Neural cell (in vitro differentiated cells): ENCODE measurements at regions not wholly inside any gene's neighbourhood (a gene's known extent, or its start where the extent isn't known, plus 50 kb on each side); places are given as distances from the start of the nearest gene placed in this dataset.

ENCODE experiments used
- H2AFZ ChIP-seq: fragments of 200-600, 300-800 bp; sonication (generic), shearing (Covaris generic); 2 replicates; pipeline ENCODE4 v1.6.0; 2014; ENCODE audit warnings: low read depth, mild to moderate bottlenecking, antibody characterized with exemption, low read length, moderate library complexity
- H3F3A ChIP-seq: fragments of 200-600 bp; shearing (Covaris generic); 2 replicates; pipeline ENCODE4 v1.6.1; 2016; ENCODE audit warnings: mild to moderate bottlenecking, moderate library complexity, mixed read lengths, antibody characterized with exemption, low read length; ENCODE audit not compliant: insufficient read depth, poor library complexity, severe bottlenecking
- H3K27ac ChIP-seq: fragments of 200-600, 300-800 bp; sonication (generic), shearing (Covaris generic); 2 replicates; pipeline ENCODE4 v1.5.1; 2014; ENCODE audit warnings: mild to moderate bottlenecking, low read length, moderate library complexity
- H3K27me3 ChIP-seq: fragments of 300-800, 200-600 bp; sonication (generic), shearing (Covaris generic); 2 replicates; pipeline ENCODE4 v1.6.0; 2014; ENCODE audit warnings: mild to moderate bottlenecking, low read depth, low read length, moderate library complexity; ENCODE audit not compliant: insufficient read depth
- H3K36me3 ChIP-seq: fragments of 300-800, 200-600 bp; sonication (generic), shearing (Covaris generic); 2 replicates; pipeline ENCODE4 v1.5.1; 2014; ENCODE audit warnings: mild to moderate bottlenecking, antibody characterized with exemption, low read length, moderate library complexity; ENCODE audit not compliant: insufficient read depth
- H3K4me2 ChIP-seq: fragments of 300-800, 200-600 bp; sonication (generic), shearing (Covaris generic); 2 replicates; pipeline ENCODE4 v1.6.0; 2014; ENCODE audit warnings: mild to moderate bottlenecking, low read length
- H3K4me3 ChIP-seq: fragments of 300-800, 200-600 bp; sonication (generic), shearing (Covaris generic); 2 replicates; pipeline ENCODE4 v1.5.1; 2014; ENCODE audit warnings: mild to moderate bottlenecking, low read length, moderate library complexity
- H3K79me2 ChIP-seq: fragments of 200-600 bp; shearing (Covaris generic); replicated peaks from 2 replicates; pipeline ENCODE4 v1.6.0; 2014; ENCODE audit warnings: mild to moderate bottlenecking, low read length, moderate library complexity; ENCODE audit not compliant: insufficient read depth
- H3K9ac ChIP-seq: fragments of 300-800, 200-600 bp; sonication (generic), shearing (Covaris generic); 2 replicates; pipeline ENCODE4 v1.6.1; 2016; ENCODE audit warnings: mild to moderate bottlenecking, low read length, mixed read lengths
- H3K9me2 ChIP-seq: fragments of 200-600 bp; shearing (Covaris generic); 2 replicates; pipeline ENCODE4 v1.6.1; 2016; ENCODE audit warnings: mild to moderate bottlenecking, low read length, mixed read lengths; ENCODE audit not compliant: insufficient read depth
- H3K9me3 ChIP-seq: fragments of 200-600, 300-800 bp; sonication (generic), shearing (Covaris generic); 2 replicates; pipeline ENCODE4 v1.6.1; 2016; ENCODE audit warnings: mild to moderate bottlenecking, mixed run types, low read length, moderate library complexity, mixed read lengths
- H4K20me1 ChIP-seq: fragments of 200-600 bp; shearing (Covaris generic); 2 replicates; pipeline ENCODE4 v1.6.1; 2016; ENCODE audit warnings: mild to moderate bottlenecking, mixed run types; ENCODE audit not compliant: insufficient read depth
- EP300 ChIP-seq: fragments of 450-650 bp; conservative IDR thresholded peaks from 2 replicates; pipeline ENCODE4 v1.6.1; 2014; ENCODE audit warnings: antibody characterized with exemption, mild to moderate bottlenecking, moderate library complexity; ENCODE audit not compliant: poor library complexity, severe bottlenecking
- EZH2 ChIP-seq: fragments of 200-600, 300-800 bp; shearing (Covaris generic), sonication (generic); IDR thresholded peaks from 2 replicates; pipeline ENCODE4 v1.6.1; 2014; ENCODE audit warnings: antibody characterized with exemption, low read length, borderline replicate concordance, mild to moderate bottlenecking; ENCODE audit not compliant: insufficient read depth, poor library complexity, severe bottlenecking
- MXI1 ChIP-seq: fragments of 450-650 bp; conservative IDR thresholded peaks from 2 replicates; pipeline ENCODE4 v1.6.1; 2014; ENCODE audit warnings: antibody characterized with exemption, mild to moderate bottlenecking; ENCODE audit not compliant: poor library complexity, severe bottlenecking
- POLR2AphosphoS5 ChIP-seq: IDR thresholded peaks from 2 replicates; pipeline ENCODE4 v1.6.1; 2012
- RAD21 ChIP-seq: fragments of 450-650 bp; conservative IDR thresholded peaks from 2 replicates; pipeline ENCODE4 v1.6.1; 2014; ENCODE audit warnings: antibody characterized with exemption, mild to moderate bottlenecking, moderate library complexity
- SMC3 ChIP-seq: fragments of 450-650 bp; conservative IDR thresholded peaks from 2 replicates; pipeline ENCODE4 v1.6.1; 2014; ENCODE audit warnings: antibody characterized with exemption, mild to moderate bottlenecking, moderate library complexity; ENCODE audit not compliant: poor library complexity
- TAF1 ChIP-seq: IDR thresholded peaks from 2 replicates; pipeline ENCODE4 v1.6.1; 2012; ENCODE audit warnings: low read depth
- TF ChIP-seq, protein P1 (sequence below): fragments of 450-650 bp; IDR thresholded peaks from 2 replicates; pipeline ENCODE4 v1.5.1; 2014; ENCODE audit warnings: antibody characterized with exemption, mild to moderate bottlenecking, moderate library complexity; ENCODE audit not compliant: poor library complexity, severe bottlenecking
- TF ChIP-seq, protein P2 (sequence below): IDR thresholded peaks from 2 replicates; pipeline ENCODE4 v1.6.1; 2012; ENCODE audit warnings: borderline replicate concordance

DNA sequence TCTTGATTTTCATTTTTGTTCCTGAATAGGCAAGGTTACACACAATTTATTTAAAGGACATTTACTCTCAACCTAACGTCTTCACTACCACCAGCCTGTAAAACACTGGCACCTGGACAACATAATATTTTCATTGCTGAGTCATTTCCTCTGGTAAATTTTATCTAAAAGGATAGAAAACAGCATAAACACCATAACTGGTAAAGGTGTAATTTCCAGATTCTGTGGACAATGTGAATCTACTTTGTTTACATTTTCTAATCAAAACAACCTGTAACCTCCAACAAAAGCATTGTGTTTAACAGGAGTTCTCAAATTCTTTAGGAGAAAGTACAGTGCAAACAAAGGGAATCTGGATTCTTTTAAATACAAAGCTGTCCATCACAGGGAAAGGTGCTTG, 472.0 kb upstream of the AKR1E2 start:
- Histone ChIP-seq H2AFZ (no peak overlapping the region), H3K27ac (no peak overlapping the region), H3K4me2 (no peak overlapping the region), H3F3A (no peaks in the 10 kb centered on the region), H3K9ac (no peak overlapping the region), H3K9me2 (no peaks in the 10 kb centered on the region), H3K36me3 (no peaks in the 10 kb centered on the region), H4K20me1 (no peaks in the 10 kb centered on the region), H3K9me3 (no peaks in the 10 kb centered on the region), H3K4me3 (no peak overlapping the region), H3K27me3 (no peaks in the 10 kb centered on the region), H3K79me2 (no peaks in the 10 kb centered on the region)
- no peak for TF ChIP-seq POLR2AphosphoS5
- TF ChIP-seq RAD21 = no peak
- TF ChIP-seq, protein P1, sequence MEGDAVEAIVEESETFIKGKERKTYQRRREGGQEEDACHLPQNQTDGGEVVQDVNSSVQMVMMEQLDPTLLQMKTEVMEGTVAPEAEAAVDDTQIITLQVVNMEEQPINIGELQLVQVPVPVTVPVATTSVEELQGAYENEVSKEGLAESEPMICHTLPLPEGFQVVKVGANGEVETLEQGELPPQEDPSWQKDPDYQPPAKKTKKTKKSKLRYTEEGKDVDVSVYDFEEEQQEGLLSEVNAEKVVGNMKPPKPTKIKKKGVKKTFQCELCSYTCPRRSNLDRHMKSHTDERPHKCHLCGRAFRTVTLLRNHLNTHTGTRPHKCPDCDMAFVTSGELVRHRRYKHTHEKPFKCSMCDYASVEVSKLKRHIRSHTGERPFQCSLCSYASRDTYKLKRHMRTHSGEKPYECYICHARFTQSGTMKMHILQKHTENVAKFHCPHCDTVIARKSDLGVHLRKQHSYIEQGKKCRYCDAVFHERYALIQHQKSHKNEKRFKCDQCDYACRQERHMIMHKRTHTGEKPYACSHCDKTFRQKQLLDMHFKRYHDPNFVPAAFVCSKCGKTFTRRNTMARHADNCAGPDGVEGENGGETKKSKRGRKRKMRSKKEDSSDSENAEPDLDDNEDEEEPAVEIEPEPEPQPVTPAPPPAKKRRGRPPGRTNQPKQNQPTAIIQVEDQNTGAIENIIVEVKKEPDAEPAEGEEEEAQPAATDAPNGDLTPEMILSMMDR = no peak
- no peak for TF ChIP-seq EZH2
- no peak for TF ChIP-seq EP300
- TF ChIP-seq SMC3 = no peak
- TF ChIP-seq, protein P2, sequence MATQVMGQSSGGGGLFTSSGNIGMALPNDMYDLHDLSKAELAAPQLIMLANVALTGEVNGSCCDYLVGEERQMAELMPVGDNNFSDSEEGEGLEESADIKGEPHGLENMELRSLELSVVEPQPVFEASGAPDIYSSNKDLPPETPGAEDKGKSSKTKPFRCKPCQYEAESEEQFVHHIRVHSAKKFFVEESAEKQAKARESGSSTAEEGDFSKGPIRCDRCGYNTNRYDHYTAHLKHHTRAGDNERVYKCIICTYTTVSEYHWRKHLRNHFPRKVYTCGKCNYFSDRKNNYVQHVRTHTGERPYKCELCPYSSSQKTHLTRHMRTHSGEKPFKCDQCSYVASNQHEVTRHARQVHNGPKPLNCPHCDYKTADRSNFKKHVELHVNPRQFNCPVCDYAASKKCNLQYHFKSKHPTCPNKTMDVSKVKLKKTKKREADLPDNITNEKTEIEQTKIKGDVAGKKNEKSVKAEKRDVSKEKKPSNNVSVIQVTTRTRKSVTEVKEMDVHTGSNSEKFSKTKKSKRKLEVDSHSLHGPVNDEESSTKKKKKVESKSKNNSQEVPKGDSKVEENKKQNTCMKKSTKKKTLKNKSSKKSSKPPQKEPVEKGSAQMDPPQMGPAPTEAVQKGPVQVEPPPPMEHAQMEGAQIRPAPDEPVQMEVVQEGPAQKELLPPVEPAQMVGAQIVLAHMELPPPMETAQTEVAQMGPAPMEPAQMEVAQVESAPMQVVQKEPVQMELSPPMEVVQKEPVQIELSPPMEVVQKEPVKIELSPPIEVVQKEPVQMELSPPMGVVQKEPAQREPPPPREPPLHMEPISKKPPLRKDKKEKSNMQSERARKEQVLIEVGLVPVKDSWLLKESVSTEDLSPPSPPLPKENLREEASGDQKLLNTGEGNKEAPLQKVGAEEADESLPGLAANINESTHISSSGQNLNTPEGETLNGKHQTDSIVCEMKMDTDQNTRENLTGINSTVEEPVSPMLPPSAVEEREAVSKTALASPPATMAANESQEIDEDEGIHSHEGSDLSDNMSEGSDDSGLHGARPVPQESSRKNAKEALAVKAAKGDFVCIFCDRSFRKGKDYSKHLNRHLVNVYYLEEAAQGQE = no peak
- no peak for TF ChIP-seq TAF1
- no peak for TF ChIP-seq MXI1

DNA sequence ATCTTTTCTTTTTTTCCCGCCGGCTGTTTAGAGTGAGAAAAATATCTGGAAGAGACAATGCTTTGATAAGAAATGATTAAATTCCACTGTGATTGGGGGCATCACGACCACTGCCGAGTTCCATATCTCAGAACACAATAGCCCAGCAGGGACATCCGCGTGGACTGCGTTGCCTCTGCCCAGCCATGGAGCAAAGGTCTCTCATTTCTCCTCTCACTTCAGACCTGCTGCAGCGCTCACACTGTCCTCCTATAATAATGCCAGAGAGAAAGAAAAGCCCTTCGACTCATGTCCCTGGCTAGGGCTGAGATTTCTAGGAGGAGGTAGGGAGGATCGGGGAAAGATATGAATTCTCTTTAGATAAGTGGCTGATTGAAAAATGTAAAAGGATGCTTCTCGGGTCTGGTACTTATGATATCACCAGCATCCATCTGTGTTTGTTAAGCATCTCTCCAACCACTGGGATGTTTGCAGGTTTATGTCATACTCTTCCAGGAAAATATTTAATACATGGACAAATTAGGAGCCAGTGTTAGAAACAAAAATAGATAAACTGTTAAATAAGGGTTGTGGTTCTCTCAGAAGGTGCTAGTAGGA, 472.9 kb upstream of the AKR1E2 start:
- H3K36me3 ChIP-seq = no peaks in the 10 kb centered on the region
- no peak overlapping the region for H3K4me3 ChIP-seq
- no peaks in the 10 kb centered on the region for H3K9me3 ChIP-seq
- H3K4me2 ChIP-seq = no peak overlapping the region
- TF ChIP-seq RAD21 (no peak), POLR2AphosphoS5 (no peak)
- TF ChIP-seq, protein P2 = no peak
- TF ChIP-seq, protein P1 = no peak
- no peaks in the 10 kb centered on the region for H3K79me2 ChIP-seq
- no peaks in the 10 kb centered on the region for H3K9me2 ChIP-seq
- no peak overlapping the region for H2AFZ ChIP-seq
- no peak overlapping the region for H3K9ac ChIP-seq
- no peaks in the 10 kb centered on the region for H3F3A ChIP-seq
- no peaks in the 10 kb centered on the region for H4K20me1 ChIP-seq
- no peaks in the 10 kb centered on the region for H3K27me3 ChIP-seq
- H3K27ac ChIP-seq = peak overlapping the region; percentile 52
